Fibroblast of lung (primary cell): ENCODE measurements at regions not wholly inside any gene's neighbourhood (a gene's known extent, or its start where the extent isn't known, plus 50 kb on each side); places are given as distances from the start of the nearest gene placed in this dataset.

Experiments used
- DNase-seq, 2 donors: peaks; one replicate each; pipeline versions ENCODE4 v3.0.0 to v3.0.0-alpha.2; 2010; ENCODE audit warnings: low read depth in 2 of 2
- H2AFZ ChIP-seq: 2 replicates; pipeline ENCODE4 v1.5.1; 2012; ENCODE audit warnings: low read length, control low read depth, inconsistent platforms
- H3K27ac ChIP-seq: 2 replicates; pipeline ENCODE4 v1.5.1; 2011; ENCODE audit warnings: low read length, control low read depth; ENCODE audit not compliant: insufficient read depth
- H3K27me3 ChIP-seq: 2 replicates; pipeline ENCODE4 v1.5.1; 2011; ENCODE audit warnings: mild to moderate bottlenecking, low read length; ENCODE audit not compliant: control insufficient read depth, insufficient read depth
- H3K36me3 ChIP-seq: 2 replicates; pipeline ENCODE4 v1.5.1; 2011; ENCODE audit warnings: low read length; ENCODE audit not compliant: control insufficient read depth, insufficient read depth
- H3K4me1 ChIP-seq: 2 replicates; pipeline ENCODE4 v1.5.1; 2011; ENCODE audit warnings: low read length; ENCODE audit not compliant: control insufficient read depth, insufficient read depth; ENCODE audit errors: extremely low read depth
- H3K4me2 ChIP-seq: 2 replicates; pipeline ENCODE4 v1.5.1; 2011; ENCODE audit warnings: low read length, control low read depth; ENCODE audit not compliant: insufficient read depth; ENCODE audit errors: extremely low read depth
- H3K4me3 ChIP-seq, 4 experiments: fragments of 200-600 bp in 1 of 4; sonication (generic) in 1 of 4; replicated peaks in 1 of 4; 2 replicates each; pipeline ENCODE4 v1.5.1; 2011 to 2016; ENCODE audit warnings: low read length in 4 of 4, low read depth in 3 of 4, mild to moderate bottlenecking in 3 of 4, control low read depth in 2 of 4, inconsistent platforms in 1 of 4, mixed read lengths in 1 of 4; ENCODE audit not compliant: insufficient read depth in 1 of 4; ENCODE audit errors: control extremely low read depth in 1 of 4
- H3K79me2 ChIP-seq: 2 replicates; pipeline ENCODE4 v1.5.1; 2012; ENCODE audit warnings: mild to moderate bottlenecking, low read length, inconsistent platforms; ENCODE audit not compliant: control insufficient read depth, insufficient read depth
- H3K9ac ChIP-seq: 2 replicates; pipeline ENCODE4 v1.5.1; 2011; ENCODE audit warnings: mild to moderate bottlenecking, low read length, control low read depth; ENCODE audit not compliant: insufficient read depth
- H3K9me3 ChIP-seq: 2 replicates; pipeline ENCODE4 v1.5.1; 2012; ENCODE audit warnings: low read depth, low read length; ENCODE audit not compliant: control insufficient read depth, insufficient read depth
- H4K20me1 ChIP-seq: 2 replicates; pipeline ENCODE4 v1.5.1; 2011; ENCODE audit warnings: low read length; ENCODE audit not compliant: control insufficient read depth, insufficient read depth; ENCODE audit errors: extremely low read depth
- EZH2 ChIP-seq: IDR thresholded peaks from 2 replicates; pipeline ENCODE4 v1.5.1; 2012; ENCODE audit warnings: low read length, control low read depth, mild to moderate bottlenecking; ENCODE audit errors: missing control alignments
- TF ChIP-seq, protein P1 (sequence below), 2 donors: IDR thresholded peaks in 1 of 2; conservative IDR thresholded peaks in 1 of 2; 1 replicate in 1 of 2; 2 replicates in 1 of 2; pipeline ENCODE4 v1.5.1; 2011 to 2012; ENCODE audit warnings: low read length in 2 of 2, control low read depth in 1 of 2, inconsistent platforms in 1 of 2, low read depth in 1 of 2, mild to moderate bottlenecking in 1 of 2

DNA sequence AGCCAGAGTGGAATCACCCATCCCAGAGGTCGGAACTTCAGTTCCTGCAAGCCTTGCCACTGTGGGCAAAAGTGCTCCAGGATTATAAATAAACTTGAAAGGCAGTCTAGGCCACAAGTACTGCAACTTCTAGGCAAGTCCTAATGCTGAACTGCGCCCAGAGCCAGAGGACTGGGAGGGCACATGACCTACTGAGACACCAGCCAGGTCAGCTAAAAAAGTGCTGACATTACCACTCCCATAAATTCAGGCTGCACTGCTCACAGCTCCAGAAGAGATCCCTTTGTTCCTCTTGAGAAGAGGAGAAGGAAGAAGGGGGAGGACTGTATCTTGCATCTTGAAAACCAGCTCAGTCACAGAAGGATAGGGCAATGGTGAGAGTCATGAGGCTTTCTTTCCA, 1084.1 kb upstream of the PHF14 start:
- no peak overlapping the region for H3K27ac ChIP-seq
- H3K27me3 ChIP-seq: no peaks in the 10 kb centered on the region
- H3K79me2 ChIP-seq: no peaks in the 10 kb centered on the region
- no peak overlapping the region for H3K4me2 ChIP-seq
- no peaks in the 10 kb centered on the region for H3K4me1 ChIP-seq
- H3K36me3 ChIP-seq: no peaks in the 10 kb centered on the region
- H3K9ac ChIP-seq: no peak overlapping the region
- H4K20me1 ChIP-seq: no peaks in the 10 kb centered on the region
- no peaks in the 10 kb centered on the region for H3K9me3 ChIP-seq
- H3K4me3 ChIP-seq: no peak overlapping the region
- DNase-seq: no peak
- TF ChIP-seq EZH2: no peak
- TF ChIP-seq, protein P1, sequence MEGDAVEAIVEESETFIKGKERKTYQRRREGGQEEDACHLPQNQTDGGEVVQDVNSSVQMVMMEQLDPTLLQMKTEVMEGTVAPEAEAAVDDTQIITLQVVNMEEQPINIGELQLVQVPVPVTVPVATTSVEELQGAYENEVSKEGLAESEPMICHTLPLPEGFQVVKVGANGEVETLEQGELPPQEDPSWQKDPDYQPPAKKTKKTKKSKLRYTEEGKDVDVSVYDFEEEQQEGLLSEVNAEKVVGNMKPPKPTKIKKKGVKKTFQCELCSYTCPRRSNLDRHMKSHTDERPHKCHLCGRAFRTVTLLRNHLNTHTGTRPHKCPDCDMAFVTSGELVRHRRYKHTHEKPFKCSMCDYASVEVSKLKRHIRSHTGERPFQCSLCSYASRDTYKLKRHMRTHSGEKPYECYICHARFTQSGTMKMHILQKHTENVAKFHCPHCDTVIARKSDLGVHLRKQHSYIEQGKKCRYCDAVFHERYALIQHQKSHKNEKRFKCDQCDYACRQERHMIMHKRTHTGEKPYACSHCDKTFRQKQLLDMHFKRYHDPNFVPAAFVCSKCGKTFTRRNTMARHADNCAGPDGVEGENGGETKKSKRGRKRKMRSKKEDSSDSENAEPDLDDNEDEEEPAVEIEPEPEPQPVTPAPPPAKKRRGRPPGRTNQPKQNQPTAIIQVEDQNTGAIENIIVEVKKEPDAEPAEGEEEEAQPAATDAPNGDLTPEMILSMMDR (conservative IDR thresholded peaks at IDR 0.05 in 1 of 2, IDR thresholded peaks at IDR 0.05 in 1 of 2; ENCODE audit: low read depth in 1 of 2, low read length in 2 of 2): no peak
- H2AFZ ChIP-seq: no peak overlapping the region

DNA sequence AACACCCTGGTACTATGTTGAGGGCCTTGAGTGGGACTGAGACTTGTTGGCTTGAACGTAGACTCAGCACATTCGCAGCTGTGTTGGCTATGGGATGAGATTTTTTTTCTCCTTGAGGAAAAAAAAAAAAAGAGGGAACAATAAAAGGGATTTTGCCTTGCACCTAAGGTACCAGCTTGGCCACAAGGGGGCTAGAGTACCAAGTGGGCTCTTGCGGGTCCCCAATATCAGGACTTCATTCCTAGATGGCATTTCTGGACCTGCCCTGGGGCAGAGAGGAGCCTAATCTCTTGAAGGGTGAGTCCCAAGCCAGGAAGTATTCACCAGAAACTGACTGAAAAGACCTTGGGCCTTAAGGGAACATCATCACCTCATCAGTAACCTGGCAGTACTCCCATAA, 1083.6 kb upstream of the PHF14 start:
- TF ChIP-seq EZH2: no peak
- TF ChIP-seq, protein P1 (conservative IDR thresholded peaks at IDR 0.05 in 1 of 2, IDR thresholded peaks at IDR 0.05 in 1 of 2; ENCODE audit: low read depth in 1 of 2, low read length in 2 of 2): no peak
- H4K20me1 ChIP-seq: no peaks in the 10 kb centered on the region
- H3K79me2 ChIP-seq: no peaks in the 10 kb centered on the region
- H3K36me3 ChIP-seq: no peaks in the 10 kb centered on the region
- no peak for DNase-seq
- H3K4me2 ChIP-seq: no peak overlapping the region
- H3K9me3 ChIP-seq: no peaks in the 10 kb centered on the region
- no peak overlapping the region for H3K27ac ChIP-seq
- H3K4me1 ChIP-seq: no peaks in the 10 kb centered on the region
- no peak overlapping the region for H3K4me3 ChIP-seq
- H3K9ac ChIP-seq: no peak overlapping the region
- no peak overlapping the region for H2AFZ ChIP-seq
- H3K27me3 ChIP-seq: no peaks in the 10 kb centered on the region

DNA sequence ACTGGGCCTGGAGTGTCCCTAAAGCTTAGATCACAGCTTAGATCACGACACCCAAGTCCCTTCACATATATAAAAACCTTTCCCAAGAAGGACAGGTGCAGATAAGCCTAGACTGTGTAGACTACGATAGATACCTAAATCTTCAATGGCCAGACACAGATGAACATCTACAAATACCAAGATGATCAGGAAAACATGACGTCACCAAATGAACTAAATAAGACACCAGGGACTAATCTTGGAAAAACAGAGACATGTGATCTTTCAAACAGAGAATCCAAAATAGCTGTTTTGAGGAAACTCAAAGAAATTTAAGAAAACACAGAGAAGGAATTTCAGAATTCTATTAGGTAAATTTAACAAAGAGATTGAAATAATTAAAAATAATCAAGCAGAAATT, 1082.6 kb upstream of the PHF14 start:
- Histone ChIP-seq H4K20me1 (no peaks in the 10 kb centered on the region), H3K4me2 (no peak overlapping the region), H3K36me3 (no peaks in the 10 kb centered on the region), H3K9me3 (no peaks in the 10 kb centered on the region), H2AFZ (no peak overlapping the region), H3K27me3 (no peaks in the 10 kb centered on the region), H3K9ac (no peak overlapping the region), H3K4me1 (no peaks in the 10 kb centered on the region), H3K79me2 (no peaks in the 10 kb centered on the region), H3K4me3 (no peak overlapping the region), H3K27ac (no peak overlapping the region)
- no peak for DNase-seq
- no peak for TF ChIP-seq EZH2
